ENCODE measurements at regions not wholly inside any gene's neighbourhood (a gene's known extent, or its start where the extent isn't known, plus 50 kb on each side); places are given as distances from the start of the nearest gene placed in this dataset.

- no peak for TF ChIP-seq CTCF (optimal IDR thresholded peaks at IDR 0.05 in 1 of 3, IDR thresholded peaks at IDR 0.05 in 1 of 3, conservative IDR thresholded peaks at IDR 0.05 in 1 of 3; ENCODE audit: extremely low read depth in 1 of 3, insufficient read depth in 2 of 3, low read length in 3 of 3)
- no peaks in the 10 kb centered on the region for H3K9me1 ChIP-seq (ENCODE audit: control insufficient read depth, extremely low read depth, insufficient read depth, low read length)
- DNase-seq (ENCODE audit: low read depth, low spot score) (no peak), FAIRE-seq (no peak)
- H3K27ac ChIP-seq (ENCODE audit: control insufficient read depth, insufficient read depth, low read length) = no peak overlapping the region
- H3K9ac ChIP-seq (ENCODE audit: control insufficient read depth, extremely low read depth, insufficient read depth, low read length) = no peak overlapping the region
- no peaks in the 10 kb centered on the region for H3K9me3 ChIP-seq (ENCODE audit: control insufficient read depth, low read depth, low read length)
- H2AFZ ChIP-seq (ENCODE audit: control insufficient read depth, low read length) = no peak overlapping the region
- no peaks in the 10 kb centered on the region for H4K20me1 ChIP-seq (ENCODE audit: control insufficient read depth, extremely low read depth, insufficient read depth, low read length)
- no peak overlapping the region for H3K4me3 ChIP-seq (ENCODE audit: control insufficient read depth in 2 of 3, extremely low read depth in 1 of 3, insufficient read depth in 2 of 3, low read depth in 1 of 3, low read length in 3 of 3)
- H3K4me1 ChIP-seq (ENCODE audit: control insufficient read depth, extremely low read depth, insufficient read depth, low read length) = no peaks in the 10 kb centered on the region
- H3K4me2 ChIP-seq (ENCODE audit: control insufficient read depth, extremely low read depth, insufficient read depth, low read depth, low read length) = no peak overlapping the region
- H3K27me3 ChIP-seq (ENCODE audit: control insufficient read depth, extremely low read depth, insufficient read depth, low read length) = no peaks in the 10 kb centered on the region
- no peaks in the 10 kb centered on the region for H3K79me2 ChIP-seq (ENCODE audit: control insufficient read depth, insufficient read depth, low read length)
- no peaks in the 10 kb centered on the region for H3K36me3 ChIP-seq (ENCODE audit: control insufficient read depth in 2 of 2, extremely low read depth in 1 of 2, insufficient read depth in 2 of 2, low read length in 2 of 2)
- dilution Hi-C loops (cut with MboI; ENCODE audit: extremely low pct_ligation_motif_present, low sequenced_read_pairs) = no loop called here
These were observed 480.8 kb upstream of the EPHA7 start for GRCh38 chr6:93900142-93900541.

GRCh38 chr6:93896081-93896480, 476.7 kb upstream of the EPHA7 start:
- DNase-seq (ENCODE audit: low read depth, low spot score) = no peak
- Histone ChIP-seq H3K4me1 (ENCODE audit: control insufficient read depth, extremely low read depth, insufficient read depth, low read length) (no peaks in the 10 kb centered on the region), H3K9ac (ENCODE audit: control insufficient read depth, extremely low read depth, insufficient read depth, low read length) (no peak overlapping the region), H3K36me3 (ENCODE audit: control insufficient read depth in 2 of 2, extremely low read depth in 1 of 2, insufficient read depth in 2 of 2, low read length in 2 of 2) (no peaks in the 10 kb centered on the region), H3K9me3 (ENCODE audit: control insufficient read depth, low read depth, low read length) (no peaks in the 10 kb centered on the region), H4K20me1 (ENCODE audit: control insufficient read depth, extremely low read depth, insufficient read depth, low read length) (no peaks in the 10 kb centered on the region), H3K4me2 (ENCODE audit: control insufficient read depth, extremely low read depth, insufficient read depth, low read depth, low read length) (no peak overlapping the region), H3K4me3 (ENCODE audit: control insufficient read depth in 2 of 3, extremely low read depth in 1 of 3, insufficient read depth in 2 of 3, low read depth in 1 of 3, low read length in 3 of 3) (no peak overlapping the region), H3K79me2 (ENCODE audit: control insufficient read depth, insufficient read depth, low read length) (no peaks in the 10 kb centered on the region), H3K27ac (ENCODE audit: control insufficient read depth, insufficient read depth, low read length) (no peak overlapping the region), H3K9me1 (ENCODE audit: control insufficient read depth, extremely low read depth, insufficient read depth, low read length) (no peaks in the 10 kb centered on the region), H3K27me3 (ENCODE audit: control insufficient read depth, extremely low read depth, insufficient read depth, low read length) (no peaks in the 10 kb centered on the region), H2AFZ (ENCODE audit: control insufficient read depth, low read length) (no peak overlapping the region)
- TF ChIP-seq EZH2 (IDR thresholded peaks at IDR 0.05; ENCODE audit: low read length) (no peak), CTCF (optimal IDR thresholded peaks at IDR 0.05 in 1 of 3, IDR thresholded peaks at IDR 0.05 in 1 of 3, conservative IDR thresholded peaks at IDR 0.05 in 1 of 3; ENCODE audit: extremely low read depth in 1 of 3, insufficient read depth in 2 of 3, low read length in 3 of 3) (no peak)
- FAIRE-seq = no peak
- dilution Hi-C loops (cut with MboI; ENCODE audit: extremely low pct_ligation_motif_present, low sequenced_read_pairs) = no loop called here
